WTC11 (cell line): ENCODE measurements at regions not wholly inside any gene's neighbourhood (a gene's known extent, or its start where the extent isn't known, plus 50 kb on each side); places are given as distances from the start of the nearest gene placed in this dataset.

Source experiments
- ATAC-seq: fragments of 200-7000 bp; cut with Tn5 transposase; 2 replicates; pipeline ENCODE4 v1.10.0; 2021; ENCODE audit warnings: mild to moderate bottlenecking, moderate library complexity
- CTCF ChIA-PET: fragments of 300-600 bp; sonication (Branson Sonifier 250); formaldehyde crosslinking; loops from one replicate; lab custom pipeline; 2021; ENCODE audit warnings: antibody characterized with exemption; lab: Charles Lee
- POLR2A ChIA-PET: fragments of 350-600 bp; sonication (Branson Sonifier 250); formaldehyde crosslinking; loops from one replicate; lab custom pipeline; 2021; ENCODE audit warnings: antibody characterized with exemption; lab: Charles Lee
- DNase-seq: peaks from one replicate; pipeline ENCODE4 v3.0.0; 2021; ENCODE audit warnings: low spot score
- H3K27ac Mint-ChIP-seq: 2 replicates; pipeline ENCODE4 v1.8.0; 2021; ENCODE audit warnings: mixed read lengths
- H3K27me3 Mint-ChIP-seq: 2 replicates; pipeline ENCODE4 v1.8.0; 2021; ENCODE audit warnings: low read depth, mild to moderate bottlenecking, moderate library complexity, mixed read lengths
- H3K36me3 Mint-ChIP-seq: 2 replicates; pipeline ENCODE4 v1.8.0; 2021; ENCODE audit warnings: mixed read lengths
- H3K4me1 Mint-ChIP-seq: 2 replicates; pipeline ENCODE4 v1.8.0; 2022; ENCODE audit warnings: mixed read lengths
- H3K4me3 Mint-ChIP-seq: 2 replicates; pipeline ENCODE4 v1.8.0; 2021; ENCODE audit warnings: mild to moderate bottlenecking, moderate library complexity, mixed read lengths
- H3K9me3 Mint-ChIP-seq: 2 replicates; pipeline ENCODE4 v1.8.0; 2021; ENCODE audit warnings: mixed read lengths
- ATF3 ChIP-seq: sonication (generic); formaldehyde crosslinking; conservative IDR thresholded peaks from 2 replicates; pipeline ENCODE4 v1.8.1; 2022; ENCODE audit warnings: mild to moderate bottlenecking, missing genetic modification reagents
- CDX4 ChIP-seq: fragments of 250-450 bp; sonication (Bioruptor Pico); IDR thresholded peaks from 2 replicates; pipeline ENCODE4 v1.9.0; 2021; ENCODE audit warnings: moderate library complexity, mild to moderate bottlenecking, inconsistent platforms, borderline replicate concordance
- CREB1 ChIP-seq: sonication (generic); formaldehyde crosslinking; IDR thresholded peaks from 2 replicates; pipeline ENCODE4 v1.8.0; 2023; ENCODE audit warnings: mild to moderate bottlenecking, missing genetic modification reagents
- CTCF ChIP-seq: fragments of 200-600 bp; IDR thresholded peaks from 2 replicates; pipeline ENCODE4 v1.8.0; 2022; ENCODE audit warnings: antibody characterized with exemption
- EMX1 ChIP-seq: fragments of 250-450 bp; sonication (Bioruptor Pico); IDR thresholded peaks from 2 replicates; pipeline ENCODE4 v1.8.0; 2021; ENCODE audit warnings: mild to moderate bottlenecking
- ERG ChIP-seq: fragments of 250-450 bp; sonication (Bioruptor Pico); IDR thresholded peaks from 2 replicates; pipeline ENCODE4 v1.8.0; 2021; ENCODE audit warnings: mild to moderate bottlenecking
- ESRRA ChIP-seq: sonication (generic); formaldehyde crosslinking; IDR thresholded peaks from 2 replicates; pipeline ENCODE4 v1.8.1; 2022; ENCODE audit warnings: mild to moderate bottlenecking, missing genetic modification reagents, borderline replicate concordance
- GABPB1 ChIP-seq: sonication (generic); formaldehyde crosslinking; IDR thresholded peaks from 2 replicates; pipeline ENCODE4 v1.8.1; 2023; ENCODE audit warnings: mild to moderate bottlenecking, missing genetic modification reagents
- MYBL2 ChIP-seq: sonication (generic); formaldehyde crosslinking; IDR thresholded peaks from 2 replicates; pipeline ENCODE4 v1.8.1; 2023; ENCODE audit warnings: mild to moderate bottlenecking, moderate library complexity, missing genetic modification reagents
- NFYB ChIP-seq: sonication (generic); formaldehyde crosslinking; conservative IDR thresholded peaks from 2 replicates; pipeline ENCODE4 v1.8.0; 2022; ENCODE audit warnings: low read depth, missing genetic modification reagents
- NR3C1 ChIP-seq: sonication (generic); formaldehyde crosslinking; conservative IDR thresholded peaks from 2 replicates; pipeline ENCODE4 v1.8.1; 2023; ENCODE audit warnings: low read depth, mild to moderate bottlenecking, missing genetic modification reagents
- OVOL2 ChIP-seq: fragments of 250-450 bp; sonication (Bioruptor Pico); IDR thresholded peaks from 2 replicates; pipeline ENCODE4 v1.9.0; 2021; ENCODE audit warnings: mild to moderate bottlenecking, borderline replicate concordance
- PRDM15 ChIP-seq: sonication (generic); formaldehyde crosslinking; IDR thresholded peaks from 2 replicates; pipeline ENCODE4 v1.8.0; 2022; ENCODE audit warnings: missing genetic modification reagents
- SP1 ChIP-seq: sonication (generic); formaldehyde crosslinking; conservative IDR thresholded peaks from 2 replicates; pipeline ENCODE4 v1.8.1; 2022; ENCODE audit warnings: missing genetic modification reagents
- STAT6 ChIP-seq: sonication (generic); formaldehyde crosslinking; conservative IDR thresholded peaks from 2 replicates; pipeline ENCODE4 v1.8.1; 2023; ENCODE audit warnings: mild to moderate bottlenecking, low read depth, missing genetic modification reagents, moderate library complexity
- USF2 ChIP-seq: sonication (generic); formaldehyde crosslinking; IDR thresholded peaks from 2 replicates; pipeline ENCODE4 v1.8.1; 2023; ENCODE audit warnings: mild to moderate bottlenecking, missing genetic modification reagents, moderate library complexity
- ZMAT4 ChIP-seq: fragments of 250-450 bp; sonication (Bioruptor Pico); IDR thresholded peaks from 2 replicates; pipeline ENCODE4 v1.9.0; 2021; ENCODE audit warnings: mild to moderate bottlenecking
- ZNF121 ChIP-seq: sonication (generic); formaldehyde crosslinking; IDR thresholded peaks from 2 replicates; pipeline ENCODE4 v1.8.0; 2023; ENCODE audit warnings: missing genetic modification reagents
- ZNF138 ChIP-seq: sonication (generic); formaldehyde crosslinking; conservative IDR thresholded peaks from 2 replicates; pipeline ENCODE4 v1.8.1; 2022; ENCODE audit warnings: mild to moderate bottlenecking, moderate library complexity, missing genetic modification reagents
- ZNF232 ChIP-seq: sonication (generic); formaldehyde crosslinking; IDR thresholded peaks from 2 replicates; pipeline ENCODE4 v1.8.0; 2022; ENCODE audit warnings: mild to moderate bottlenecking, missing genetic modification reagents

GRCh38 chr7:35530124-35531109, 164.5 kb downstream of the HERPUD2 start (continued):
- TF ChIP-seq USF2 = no peak
- TF ChIP-seq ERG (CRISPR knock-in tag) = no peak
- no peak for TF ChIP-seq ZNF121 (CRISPR knock-in tag)
- TF ChIP-seq PRDM15 (CRISPR knock-in tag) = no peak
- no peak for TF ChIP-seq CREB1 (CRISPR knock-in tag)

GRCh38 chr7:35529713-35530112, 165.2 kb downstream of the HERPUD2 start:
- no peak for ATAC-seq
- no peak overlapping the region for H3K4me3 Mint-ChIP-seq
- H3K9me3 Mint-ChIP-seq = no peaks in the 10 kb centered on the region; the same call in 1 of the 2 replicates
- TF ChIP-seq CDX4 (CRISPR knock-in tag) (no peak), OVOL2 (CRISPR knock-in tag) (no peak), MYBL2 (CRISPR knock-in tag) (no peak), ESRRA (no peak), EMX1 (CRISPR knock-in tag) (no peak), ZNF232 (no peak), CTCF (no peak), STAT6 (CRISPR knock-in tag) (no peak), NFYB (CRISPR knock-in tag) (no peak), SP1 (CRISPR knock-in tag) (no peak), ZMAT4 (CRISPR knock-in tag) (no peak), ZNF138 (no peak), GABPB1 (CRISPR knock-in tag) (no peak), ATF3 (CRISPR knock-in tag) (no peak), NR3C1 (CRISPR knock-in tag) (no peak)
- TF ChIP-seq, all 79 proteins: peak for 0
- Mint-ChIP-seq H3K27me3 (no peaks in the 10 kb centered on the region), H3K27ac (no peak overlapping the region), H3K4me1 (no peaks in the 10 kb centered on the region), H3K36me3 (no peaks in the 10 kb centered on the region)
- ChIA-PET CTCF (interaction anchor here (1.0 to 3.0 kb wide), 2 partner anchors 10 to 64 kb away, joined by 3 to 14 read pairs; no protein-coding TSS in a partner anchor), POLR2A (no interaction called here)
- DNase-seq = no peak
